Activated T-helper 17 cell treated with anti-CD3 and anti-CD28 coated beads, Interleukin-2, amount 50 U/mL, for 72 hours (primary cell): ENCODE measurements at regions not wholly inside any gene's neighbourhood (a gene's known extent, or its start where the extent isn't known, plus 50 kb on each side); places are given as distances from the start of the nearest gene placed in this dataset.

Experiments
- ATAC-seq: fragments of 150-1000 bp; cut with Tn5 transposase; replicated peaks from 2 replicates; pipeline ENCODE4 v1.10.0; 2021; ENCODE audit warnings: mild to moderate bottlenecking, moderate library complexity
- H3K27ac Mint-ChIP-seq: one replicate; pipeline ENCODE4 v1.8.0; 2022; ENCODE audit warnings: mixed read lengths
- H3K27me3 Mint-ChIP-seq: one replicate; pipeline ENCODE4 v1.8.0; 2022; ENCODE audit warnings: mixed read lengths
- H3K36me3 Mint-ChIP-seq: one replicate; pipeline ENCODE4 v1.8.0; 2022; ENCODE audit warnings: low read depth, mild to moderate bottlenecking, mixed read lengths
- H3K4me1 Mint-ChIP-seq: one replicate; pipeline ENCODE4 v1.8.0; 2022; ENCODE audit warnings: mixed read lengths
- H3K4me3 Mint-ChIP-seq: one replicate; pipeline ENCODE4 v1.8.0; 2022; ENCODE audit warnings: mild to moderate bottlenecking, mixed read lengths
- H3K9me3 Mint-ChIP-seq: one replicate; pipeline ENCODE4 v1.8.0; 2022; ENCODE audit warnings: mixed read lengths

- no peak overlapping the region for H3K27ac Mint-ChIP-seq
- H3K27me3 Mint-ChIP-seq, result peaks cover 3% of the 10 kb centered on the region
- no peaks in the 10 kb centered on the region for H3K36me3 Mint-ChIP-seq
- no peaks in the 10 kb centered on the region for H3K4me1 Mint-ChIP-seq
- H3K4me3 Mint-ChIP-seq, result no peak overlapping the region
- peaks cover 3% of the 10 kb centered on the region for H3K9me3 Mint-ChIP-seq
- no peak for ATAC-seq
These were observed 296.4 kb downstream of the GPAT3 start for GRCh38 chr4:83832110-83832825.

- H3K27me3 Mint-ChIP-seq, result no peaks in the 10 kb centered on the region
- no peak overlapping the region for H3K4me3 Mint-ChIP-seq
- H3K4me1 Mint-ChIP-seq, result no peaks in the 10 kb centered on the region
- H3K9me3 Mint-ChIP-seq, result peaks cover 3% of the 10 kb centered on the region
- H3K27ac Mint-ChIP-seq, result no peak overlapping the region
- H3K36me3 Mint-ChIP-seq, result no peaks in the 10 kb centered on the region
- no peak for ATAC-seq
These were observed 295.7 kb downstream of the GPAT3 start for GRCh38 chr4:83831588-83831987.

GRCh38 chr4:83830138-83830888, 294.4 kb downstream of the GPAT3 start:
- H3K27ac Mint-ChIP-seq, result no peak overlapping the region
- no peaks in the 10 kb centered on the region for H3K36me3 Mint-ChIP-seq
- H3K4me1 Mint-ChIP-seq, result no peaks in the 10 kb centered on the region
- no peak for ATAC-seq
- H3K4me3 Mint-ChIP-seq, result no peak overlapping the region
- no peaks in the 10 kb centered on the region for H3K27me3 Mint-ChIP-seq
- H3K9me3 Mint-ChIP-seq, result peaks cover 3% of the 10 kb centered on the region

- ATAC-seq, result no peak
- H3K4me3 Mint-ChIP-seq, result no peak overlapping the region
- no peaks in the 10 kb centered on the region for H3K4me1 Mint-ChIP-seq
- H3K9me3 Mint-ChIP-seq, result peaks cover 3% of the 10 kb centered on the region
- peaks cover 4% of the 10 kb centered on the region for H3K27me3 Mint-ChIP-seq
- no peaks in the 10 kb centered on the region for H3K36me3 Mint-ChIP-seq
- no peak overlapping the region for H3K27ac Mint-ChIP-seq
These were observed 292.7 kb downstream of the GPAT3 start for GRCh38 chr4:83828601-83829000.

GRCh38 chr4:83821493-83821892, 285.6 kb downstream of the GPAT3 start:
- ATAC-seq, result no peak
- Mint-ChIP-seq H3K36me3 (no peaks in the 10 kb centered on the region), H3K4me3 (no peak overlapping the region), H3K27me3 (peaks cover 4% of the 10 kb centered on the region), H3K27ac (no peak overlapping the region), H3K9me3 (peaks cover 11% of the 10 kb centered on the region), H3K4me1 (no peaks in the 10 kb centered on the region)

GRCh38 chr4:83819582-83819981, 283.7 kb downstream of the GPAT3 start:
- no peak overlapping the region for H3K4me3 Mint-ChIP-seq
- H3K27ac Mint-ChIP-seq, result no peak overlapping the region
- no peak for ATAC-seq
- peaks cover 6% of the 10 kb centered on the region for H3K27me3 Mint-ChIP-seq
- no peaks in the 10 kb centered on the region for H3K4me1 Mint-ChIP-seq
- H3K9me3 Mint-ChIP-seq, result peaks cover 11% of the 10 kb centered on the region
- no peaks in the 10 kb centered on the region for H3K36me3 Mint-ChIP-seq

GRCh38 chr4:83810428-83810827, 274.5 kb downstream of the GPAT3 start:
- ATAC-seq, result no peak
- Mint-ChIP-seq H3K27ac (no peak overlapping the region), H3K4me1 (no peaks in the 10 kb centered on the region), H3K27me3 (peaks cover 13% of the 10 kb centered on the region), H3K4me3 (no peak overlapping the region), H3K9me3 (no peaks in the 10 kb centered on the region), H3K36me3 (no peaks in the 10 kb centered on the region)

- peaks cover 7% of the 10 kb centered on the region for H3K27me3 Mint-ChIP-seq
- H3K9me3 Mint-ChIP-seq, result no peaks in the 10 kb centered on the region
- no peak overlapping the region for H3K4me3 Mint-ChIP-seq
- no peak for ATAC-seq
- no peaks in the 10 kb centered on the region for H3K4me1 Mint-ChIP-seq
- H3K36me3 Mint-ChIP-seq, result no peaks in the 10 kb centered on the region
- no peak overlapping the region for H3K27ac Mint-ChIP-seq
These were observed 273.7 kb downstream of the GPAT3 start for GRCh38 chr4:83809581-83809980.

- no peaks in the 10 kb centered on the region for H3K4me1 Mint-ChIP-seq
- H3K36me3 Mint-ChIP-seq, result no peaks in the 10 kb centered on the region
- H3K4me3 Mint-ChIP-seq, result no peak overlapping the region
- H3K27me3 Mint-ChIP-seq, result peaks cover 16% of the 10 kb centered on the region
- H3K9me3 Mint-ChIP-seq, result no peaks in the 10 kb centered on the region
- ATAC-seq, result no peak
- no peak overlapping the region for H3K27ac Mint-ChIP-seq
These were observed 257.6 kb downstream of the GPAT3 start for GRCh38 chr4:83793481-83793880.

GRCh38 chr4:83785891-83786290, 250.0 kb downstream of the GPAT3 start:
- no peak for ATAC-seq
- no peak overlapping the region for H3K27ac Mint-ChIP-seq
- no peaks in the 10 kb centered on the region for H3K4me1 Mint-ChIP-seq

GRCh38 chr4:83783215-83783614, 247.3 kb downstream of the GPAT3 start:
- H3K4me3 Mint-ChIP-seq, result no peak overlapping the region
- no peaks in the 10 kb centered on the region for H3K9me3 Mint-ChIP-seq
- no peak overlapping the region for H3K27ac Mint-ChIP-seq
- peaks cover 3% of the 10 kb centered on the region for H3K27me3 Mint-ChIP-seq
- no peaks in the 10 kb centered on the region for H3K36me3 Mint-ChIP-seq
- H3K4me1 Mint-ChIP-seq, result no peaks in the 10 kb centered on the region
- no peak for ATAC-seq

More at GRCh38 chr4:83785891-83786290, 250.0 kb downstream of the GPAT3 start:
- no peaks in the 10 kb centered on the region for H3K36me3 Mint-ChIP-seq
- H3K9me3 Mint-ChIP-seq, result no peaks in the 10 kb centered on the region
- no peak overlapping the region for H3K4me3 Mint-ChIP-seq
- peaks cover 3% of the 10 kb centered on the region for H3K27me3 Mint-ChIP-seq

- H3K27ac Mint-ChIP-seq, result no peak overlapping the region
- H3K9me3 Mint-ChIP-seq, result no peaks in the 10 kb centered on the region
- H3K27me3 Mint-ChIP-seq, result no peaks in the 10 kb centered on the region
- ATAC-seq, result no peak
- no peaks in the 10 kb centered on the region for H3K36me3 Mint-ChIP-seq
- H3K4me3 Mint-ChIP-seq, result no peak overlapping the region
- no peaks in the 10 kb centered on the region for H3K4me1 Mint-ChIP-seq
These were observed 246.7 kb downstream of the GPAT3 start for GRCh38 chr4:83782591-83782990.

GRCh38 chr4:83781434-83781833, 245.5 kb downstream of the GPAT3 start:
- Mint-ChIP-seq H3K4me1 (no peaks in the 10 kb centered on the region), H3K9me3 (no peaks in the 10 kb centered on the region), H3K27ac (no peak overlapping the region), H3K4me3 (no peak overlapping the region), H3K36me3 (no peaks in the 10 kb centered on the region), H3K27me3 (peaks cover 4% of the 10 kb centered on the region)
- no peak for ATAC-seq

- Mint-ChIP-seq H3K36me3 (no peaks in the 10 kb centered on the region), H3K9me3 (no peaks in the 10 kb centered on the region), H3K27ac (no peak overlapping the region), H3K4me3 (no peak overlapping the region), H3K4me1 (no peaks in the 10 kb centered on the region), H3K27me3 (peaks cover 10% of the 10 kb centered on the region)
- no peak for ATAC-seq
These were observed 244.3 kb downstream of the GPAT3 start for GRCh38 chr4:83780053-83780733.
